Islet of Langerhans (tissue), 1 donor: ENCODE measurements at regions not wholly inside any gene's neighbourhood (a gene's known extent, or its start where the extent isn't known, plus 50 kb on each side); places are given as distances from the start of the nearest gene placed in this dataset.
A peak's percentile ranks its signal among the peaks of the same experiment; 100 is the strongest.

Experiments
- FAIRE-seq: peaks from one replicate; lab custom pipeline; 2011; peaks lifted over from hg19 to GRCh38; lab: Jason Lieb, UNC

GRCh38 chr5:33297760-33298216 lies 143.0 kb upstream of the TARS1 start:
- FAIRE-seq, result no peak

DNA sequence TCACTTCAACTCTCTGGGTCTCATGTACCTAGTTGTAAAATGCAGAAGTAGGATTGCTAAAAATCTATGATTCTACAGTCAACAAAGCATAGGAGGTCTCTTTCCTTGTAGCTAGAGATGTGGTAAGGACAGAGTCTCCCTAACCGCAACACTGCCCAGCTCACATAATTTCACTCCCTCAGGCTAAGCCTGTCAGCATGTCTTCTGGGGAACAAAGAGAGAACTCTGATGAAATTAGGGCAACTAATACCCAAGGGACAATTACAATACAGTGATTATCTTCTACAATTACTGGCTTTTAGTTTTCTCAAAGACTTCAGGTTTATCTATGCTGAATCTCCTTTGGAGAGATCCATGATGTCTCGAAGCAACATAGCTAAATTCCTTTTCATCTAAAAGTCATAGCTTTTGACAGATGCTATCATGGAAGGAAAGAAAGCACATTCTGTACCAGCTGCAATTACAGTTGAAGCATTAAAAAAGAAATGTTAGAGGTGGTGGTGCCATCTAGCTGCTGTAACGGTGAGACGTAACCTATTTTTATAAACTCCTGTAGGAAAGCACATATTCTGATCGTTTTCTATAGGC lies 141.1 kb upstream of the TARS1 start:
- FAIRE-seq, result peak; percentile 91

GRCh38 chr5:33300209-33300742 lies 140.5 kb upstream of the TARS1 start:
- no peak for FAIRE-seq

- FAIRE-seq, result no peak
Measured at GRCh38 chr5:33303579-33304095, 137.1 kb upstream of the TARS1 start.

- peak; percentile 74 for FAIRE-seq
Measured at GRCh38 chr5:33304601-33305000, 136.2 kb upstream of the TARS1 start.

DNA sequence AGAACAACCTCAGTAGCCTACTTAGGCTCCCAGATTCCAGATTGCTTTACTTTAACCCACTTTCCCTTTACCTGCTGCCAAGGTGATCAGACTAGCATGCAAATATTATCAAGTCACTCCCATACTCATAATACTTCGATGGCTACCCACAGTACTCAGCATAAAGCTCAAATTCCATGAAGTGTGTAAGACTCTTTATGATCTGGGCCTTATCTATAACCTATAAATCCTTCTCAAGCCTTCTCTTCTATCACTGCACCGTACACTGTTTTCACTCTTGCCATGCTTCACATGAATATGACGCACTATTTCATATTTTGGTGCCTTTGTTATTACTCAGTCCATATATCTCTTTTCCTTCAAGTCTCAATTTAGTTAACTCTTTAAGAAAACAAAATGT lies 135.2 kb upstream of the TARS1 start:
- FAIRE-seq, result no peak

DNA sequence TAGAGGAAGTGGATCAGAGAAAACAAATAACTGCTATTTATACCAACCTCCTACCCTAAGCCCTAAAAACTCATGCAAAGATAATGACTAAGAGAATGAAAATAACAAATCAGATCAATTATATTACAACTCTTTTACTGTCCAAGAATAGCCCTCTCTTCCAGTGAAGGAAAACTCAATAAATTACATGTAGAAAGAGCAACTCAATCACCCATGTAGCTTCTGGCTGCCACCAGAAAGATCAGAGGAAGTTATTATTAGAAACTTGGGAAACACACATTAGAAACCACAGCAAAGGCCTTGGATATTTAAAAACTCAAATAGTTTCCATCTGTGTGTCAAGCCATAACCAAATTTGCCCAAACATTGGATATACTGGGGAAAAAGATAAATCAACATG lies 134.0 kb upstream of the TARS1 start:
- peak; percentile 43 for FAIRE-seq

- FAIRE-seq, result no peak
Measured at GRCh38 chr5:33308586-33308985, 132.2 kb upstream of the TARS1 start.

DNA sequence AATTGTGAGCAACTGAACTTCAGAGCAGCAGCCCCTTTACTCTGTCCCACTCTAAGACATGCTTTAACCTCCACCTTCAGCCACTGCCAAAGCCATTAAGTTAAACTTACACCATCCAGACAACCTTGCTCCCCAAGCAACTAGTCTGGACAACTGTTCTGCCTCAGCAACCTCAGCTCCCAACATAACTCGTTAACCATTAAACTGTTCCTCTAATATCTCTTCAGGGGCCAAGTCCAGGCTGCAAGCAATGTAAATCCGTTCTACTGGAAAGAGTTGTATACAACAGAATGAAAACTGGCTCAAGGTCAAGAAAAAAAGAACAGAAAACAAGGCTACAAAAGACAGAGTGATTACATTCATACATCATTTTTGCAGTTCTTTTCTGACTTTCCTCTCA lies 131.7 kb upstream of the TARS1 start:
- peak; percentile 73 for FAIRE-seq

DNA sequence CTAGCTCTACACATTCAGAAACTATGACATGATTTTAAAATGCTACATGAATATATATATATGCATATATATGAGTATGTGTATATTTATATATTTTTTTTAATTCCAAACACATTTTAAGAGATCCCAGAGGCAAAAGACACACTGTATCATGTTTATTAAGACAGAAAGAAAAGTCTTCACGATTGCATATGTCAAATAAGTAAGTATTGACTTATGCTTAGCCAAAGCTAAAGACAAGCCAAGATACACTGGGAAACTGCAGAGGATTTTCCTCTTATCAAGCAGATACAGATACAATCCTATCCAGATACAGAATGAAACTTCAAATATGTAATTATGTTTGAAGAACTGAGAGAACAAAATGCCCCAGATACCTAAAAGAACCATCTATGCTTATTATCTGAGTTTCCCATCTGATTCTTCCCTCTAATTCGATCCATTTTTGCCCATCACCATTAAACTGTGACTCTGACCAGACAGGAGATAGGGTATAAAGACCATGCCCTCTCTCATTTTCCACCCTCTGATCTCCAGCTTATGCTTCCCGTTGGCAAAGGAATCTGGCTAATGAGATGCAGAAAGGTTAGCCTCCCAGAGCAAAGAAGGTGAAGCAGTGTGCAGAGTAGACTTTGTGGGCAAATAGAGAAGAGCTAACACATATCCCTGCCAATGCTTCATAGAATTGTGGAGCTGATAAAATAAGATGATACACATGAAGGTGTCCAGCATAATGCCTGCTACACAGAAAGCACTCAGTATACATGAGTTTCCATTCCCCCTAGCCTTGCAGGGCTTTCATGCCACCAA lies 131.0 kb upstream of the TARS1 start:
- no peak for FAIRE-seq

DNA sequence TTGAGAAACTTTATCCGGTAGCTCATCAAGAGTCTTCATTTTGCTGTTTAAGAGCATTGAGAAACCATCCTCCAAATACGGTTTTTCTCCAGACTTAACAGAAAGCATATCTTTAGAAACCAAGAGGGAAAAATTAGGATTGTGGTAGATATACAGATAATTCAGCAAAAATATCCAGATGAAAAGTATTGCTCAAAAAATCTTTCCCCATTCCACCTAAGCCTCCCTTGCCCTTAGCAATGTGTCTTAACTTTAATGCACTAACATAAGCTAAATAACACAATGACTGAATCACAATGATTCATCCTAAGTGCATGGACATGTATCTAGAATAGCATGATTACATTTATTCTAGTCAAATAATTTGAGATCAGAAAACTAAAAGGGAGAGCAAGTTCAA lies 130.3 kb upstream of the TARS1 start:
- FAIRE-seq, result no peak

DNA sequence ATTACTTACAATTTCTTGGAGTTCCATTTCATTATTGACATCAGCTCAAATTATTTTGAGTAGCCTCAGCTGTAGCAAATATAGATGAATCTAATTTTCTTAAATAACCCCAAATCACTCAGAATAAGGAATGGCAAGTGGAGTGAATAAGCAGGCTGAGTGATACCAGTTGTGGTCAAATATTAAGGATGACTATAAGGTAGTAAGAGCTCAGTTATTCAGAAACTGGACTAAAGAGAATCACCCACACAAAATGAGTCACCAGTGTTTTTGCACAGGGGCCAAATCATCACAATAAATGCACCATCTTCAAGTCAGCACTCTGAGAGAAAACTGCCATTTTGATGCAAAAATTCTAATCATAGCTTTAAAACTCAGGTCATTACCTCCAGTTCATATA lies 128.9 kb upstream of the TARS1 start:
- FAIRE-seq, result no peak

DNA sequence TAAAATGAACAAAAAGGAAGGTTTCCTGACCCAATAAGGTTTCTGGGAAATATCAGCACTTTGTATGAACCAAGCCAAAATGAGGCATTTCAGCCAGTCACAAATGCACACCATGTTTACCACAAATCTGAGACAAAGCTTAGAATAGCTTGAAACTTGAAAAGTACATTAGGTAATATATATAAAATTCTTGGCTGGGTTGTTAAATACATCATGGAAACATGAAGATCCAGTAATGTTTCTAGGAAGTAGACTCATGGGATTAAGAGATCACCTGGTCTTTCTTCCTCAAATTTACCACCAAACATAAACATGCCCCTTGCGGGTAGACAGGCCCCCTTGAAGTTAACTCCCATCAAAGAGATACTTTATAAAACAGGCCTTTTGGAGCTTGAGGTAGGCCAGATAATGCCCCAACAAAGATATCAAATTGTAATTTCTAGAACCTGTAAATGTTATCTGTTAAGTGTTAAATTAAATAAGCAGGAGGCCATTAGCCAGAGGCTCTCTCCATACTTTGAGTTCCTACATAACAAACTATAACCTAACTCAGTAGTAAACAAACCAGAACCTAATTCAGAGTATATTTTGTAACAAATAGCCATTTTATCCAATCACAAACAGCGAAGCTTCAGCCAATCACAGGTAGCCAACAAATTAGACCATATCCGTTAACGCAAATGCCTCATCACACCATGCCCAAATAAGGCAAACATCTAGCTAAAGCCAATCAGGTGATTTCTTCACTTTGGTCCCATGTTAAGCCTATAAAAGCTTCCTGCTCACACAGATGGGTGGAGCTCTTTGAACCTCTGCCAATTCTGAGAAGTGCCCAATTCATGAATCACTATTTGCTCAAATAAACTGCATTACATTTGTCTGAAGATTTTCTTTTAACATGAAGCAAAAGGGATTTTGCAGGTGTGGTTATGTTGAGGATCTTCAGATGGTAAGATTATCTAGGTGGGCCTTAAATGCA lies 127.9 kb upstream of the TARS1 start:
- no peak for FAIRE-seq

DNA sequence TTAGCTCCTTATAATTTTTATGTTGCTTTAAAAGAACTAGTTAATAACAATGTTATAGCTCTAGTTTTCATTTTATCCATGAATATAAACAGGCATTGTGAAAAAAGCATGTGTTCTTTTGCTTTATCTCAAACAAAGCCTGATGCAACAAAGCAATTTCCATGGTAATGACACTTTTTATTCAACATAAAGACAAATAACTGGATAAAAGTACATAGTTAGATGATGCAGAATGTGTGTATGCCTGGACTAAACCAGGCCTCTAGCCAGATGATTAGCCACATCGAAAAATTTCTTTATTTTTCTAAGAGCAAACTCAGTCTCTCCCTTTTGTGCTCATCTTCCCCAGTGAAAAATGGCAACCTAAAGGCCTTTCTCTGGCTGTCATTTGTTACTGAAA lies 125.6 kb upstream of the TARS1 start:
- no peak for FAIRE-seq

DNA sequence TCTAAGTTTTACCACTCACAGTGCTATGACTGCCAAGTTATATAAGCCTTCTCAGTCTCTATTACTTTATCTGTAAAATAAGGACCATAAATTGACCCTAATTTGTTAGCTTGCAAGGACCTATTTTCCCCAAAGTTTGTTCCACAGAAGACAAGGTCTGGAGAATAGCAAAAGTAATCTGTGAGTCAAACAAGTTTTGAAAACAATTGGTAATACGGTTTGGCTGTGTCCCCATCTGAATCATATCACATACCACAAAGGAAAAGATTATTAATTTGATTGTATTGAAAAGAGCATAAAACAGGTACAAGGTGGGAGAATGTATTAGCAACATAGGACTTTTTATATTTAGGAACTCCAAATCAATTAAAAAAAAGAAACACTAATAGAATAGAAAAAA lies 124.0 kb upstream of the TARS1 start:
- FAIRE-seq, result no peak

- FAIRE-seq, result no peak
Measured at GRCh38 chr5:33317271-33317670, 123.5 kb upstream of the TARS1 start.

DNA sequence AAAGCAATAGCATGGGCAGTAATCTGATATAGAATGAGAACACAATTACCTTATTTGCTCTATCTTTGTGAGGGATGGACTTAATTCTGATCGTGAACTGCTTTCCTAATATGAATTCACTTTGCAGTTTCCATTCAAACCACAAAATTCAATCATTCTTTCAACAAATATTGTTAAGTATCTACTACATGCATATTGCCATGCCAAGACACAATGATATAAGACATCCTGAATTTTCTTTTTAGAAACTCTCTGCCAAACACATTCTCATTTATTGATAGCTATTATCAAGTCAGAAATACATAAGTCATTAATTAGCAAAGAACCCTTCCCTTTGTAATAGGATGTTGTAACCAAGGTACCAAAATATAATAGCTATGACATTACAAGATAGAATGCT lies 121.6 kb upstream of the TARS1 start:
- no peak for FAIRE-seq

- no peak for FAIRE-seq
Measured at GRCh38 chr5:33319841-33320240, 120.9 kb upstream of the TARS1 start.

- FAIRE-seq, result no peak
Measured at GRCh38 chr5:33321026-33321425, 119.7 kb upstream of the TARS1 start.

GRCh38 chr5:33322632-33323031 lies 118.1 kb upstream of the TARS1 start:
- FAIRE-seq, result no peak

- FAIRE-seq, result no peak
Measured at GRCh38 chr5:33324667-33325307, 116.0 kb upstream of the TARS1 start.

- no peak for FAIRE-seq
Measured at GRCh38 chr5:33328818-33329217, 111.9 kb upstream of the TARS1 start.
